ENCODE measurements at regions not wholly inside any gene's neighbourhood (a gene's known extent, or its start where the extent isn't known, plus 50 kb on each side); places are given as distances from the start of the nearest gene placed in this dataset.

DNA sequence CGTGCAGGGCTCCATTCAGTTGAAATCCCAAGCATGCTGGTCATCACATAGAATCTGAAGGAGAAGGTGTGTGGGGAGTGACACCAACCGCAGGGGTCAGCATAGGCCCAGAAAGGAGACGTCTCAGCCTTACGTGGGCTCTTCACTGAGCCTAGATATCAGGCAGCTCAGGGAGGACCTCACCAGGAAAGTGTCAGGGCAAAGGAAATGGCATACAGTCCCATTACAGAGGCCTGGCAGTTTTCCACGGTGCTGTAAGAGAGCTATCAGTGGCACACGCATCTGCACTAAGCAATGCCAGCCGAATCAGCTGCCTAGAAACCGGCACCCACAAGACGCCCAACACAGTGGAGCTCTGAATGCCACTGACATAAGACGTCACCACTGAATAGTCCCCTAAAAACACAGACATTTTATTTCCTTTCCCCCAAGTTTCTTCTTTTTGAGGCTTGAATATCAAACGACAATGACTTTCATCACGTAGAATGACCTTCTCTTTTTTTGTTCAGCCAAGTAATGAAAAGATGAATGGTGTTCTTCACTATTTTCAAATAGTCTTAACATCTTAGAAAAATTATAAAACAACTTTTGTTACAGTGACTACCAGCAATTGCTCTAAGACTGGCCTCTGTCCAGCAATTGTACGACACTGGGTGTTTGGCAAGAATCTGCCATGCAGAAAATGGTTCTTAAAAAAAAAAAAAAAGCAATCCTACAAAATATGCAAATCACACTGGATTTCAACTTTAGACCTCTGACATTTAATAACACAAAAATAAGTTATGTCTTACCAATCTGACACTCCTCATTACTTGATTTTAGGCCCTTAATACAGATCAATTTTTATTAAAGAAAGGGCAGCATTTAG is 88.9 kb upstream of the FOXQ1 start:
- no peaks in the 10 kb centered on the region for H3K4me1 ChIP-seq (ENCODE audit: control insufficient read depth in 1 of 2, insufficient read depth in 2 of 2, low read length in 2 of 2)
- Mint-ChIP-seq H3K27me3 (ENCODE audit: low read depth in 3 of 3) (peaks cover 0 to 5% (median 2%) of the 10 kb centered on the region in 3 donors), H3K36me3 (no peaks in the 10 kb centered on the region), H3K9me3 (peaks cover 0 to 3% (median 0%) of the 10 kb centered on the region in 7 donors), H3K27ac (no peak overlapping the region), H3K4me3 (peak overlapping the region in 1 of 2 donors; percentile 17), H3K4me1 (no peaks in the 10 kb centered on the region)
- no peak overlapping the region for H3K4me2 ChIP-seq (replicated peaks; ENCODE audit: extremely low read depth, low read length, poor library complexity, severe bottlenecking)
- H3K27me3 ChIP-seq (ENCODE audit: control insufficient read depth in 2 of 2, insufficient read depth in 2 of 2, low read length in 2 of 2), result no peaks in the 10 kb centered on the region
- no peak overlapping the region for H3K4me3 ChIP-seq (replicated peaks in 1 of 3; ENCODE audit: low read depth in 2 of 3, low read length in 3 of 3)
- H3K79me2 ChIP-seq (ENCODE audit: insufficient read depth, low read length), result no peaks in the 10 kb centered on the region
- WGBS (ENCODE audit: insufficient coverage), result 76% methylated on average over 6 of the region's 13 CpGs
- H2AFZ ChIP-seq (ENCODE audit: insufficient read depth, low read depth, low read length, poor library complexity, severe bottlenecking), result no peak overlapping the region
- H3K27ac ChIP-seq (ENCODE audit: low read depth in 1 of 2, low read length in 2 of 2), result no peak overlapping the region
- H3K9me3 ChIP-seq (replicated peaks in 1 of 2; ENCODE audit: control insufficient read depth in 1 of 2, insufficient read depth in 1 of 2, low read length in 2 of 2), result no peaks in the 10 kb centered on the region
- DNase-seq, result no peak
- H3K36me3 ChIP-seq (replicated peaks in 1 of 2; ENCODE audit: control insufficient read depth in 1 of 2, insufficient read depth in 2 of 2, low read length in 2 of 2), result no peaks in the 10 kb centered on the region
- no peaks in the 10 kb centered on the region for H4K20me1 ChIP-seq (ENCODE audit: insufficient read depth, low read length)
- TF ChIP-seq, protein P1, sequence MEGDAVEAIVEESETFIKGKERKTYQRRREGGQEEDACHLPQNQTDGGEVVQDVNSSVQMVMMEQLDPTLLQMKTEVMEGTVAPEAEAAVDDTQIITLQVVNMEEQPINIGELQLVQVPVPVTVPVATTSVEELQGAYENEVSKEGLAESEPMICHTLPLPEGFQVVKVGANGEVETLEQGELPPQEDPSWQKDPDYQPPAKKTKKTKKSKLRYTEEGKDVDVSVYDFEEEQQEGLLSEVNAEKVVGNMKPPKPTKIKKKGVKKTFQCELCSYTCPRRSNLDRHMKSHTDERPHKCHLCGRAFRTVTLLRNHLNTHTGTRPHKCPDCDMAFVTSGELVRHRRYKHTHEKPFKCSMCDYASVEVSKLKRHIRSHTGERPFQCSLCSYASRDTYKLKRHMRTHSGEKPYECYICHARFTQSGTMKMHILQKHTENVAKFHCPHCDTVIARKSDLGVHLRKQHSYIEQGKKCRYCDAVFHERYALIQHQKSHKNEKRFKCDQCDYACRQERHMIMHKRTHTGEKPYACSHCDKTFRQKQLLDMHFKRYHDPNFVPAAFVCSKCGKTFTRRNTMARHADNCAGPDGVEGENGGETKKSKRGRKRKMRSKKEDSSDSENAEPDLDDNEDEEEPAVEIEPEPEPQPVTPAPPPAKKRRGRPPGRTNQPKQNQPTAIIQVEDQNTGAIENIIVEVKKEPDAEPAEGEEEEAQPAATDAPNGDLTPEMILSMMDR (IDR thresholded peaks at IDR 0.05), result no peak
- no peak overlapping the region for H3K9ac ChIP-seq (ENCODE audit: insufficient read depth, low read length, poor library complexity, severe bottlenecking)
- intact Hi-C loops (cut with micrococcal nuclease), result no loop called here

DNA sequence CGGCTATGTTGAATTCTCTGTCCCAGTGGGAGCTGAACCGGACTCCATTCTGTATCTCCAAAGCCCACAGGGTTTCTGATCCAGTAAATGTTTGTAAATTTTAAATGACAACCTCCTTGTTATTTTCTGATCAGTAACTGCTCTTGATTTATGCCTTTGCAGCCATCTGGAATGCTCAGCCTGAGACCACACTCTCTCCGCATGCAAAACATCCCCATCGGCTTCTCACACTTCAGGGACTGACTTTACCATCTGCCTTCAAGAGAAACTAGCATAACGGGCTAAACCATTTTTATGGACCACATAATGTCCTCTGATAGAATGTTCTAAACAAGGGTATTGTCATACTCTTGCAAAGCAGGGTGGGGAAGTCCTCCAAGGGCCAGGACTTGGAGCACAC is 94.5 kb upstream of the FOXQ1 start:
- H3K79me2 ChIP-seq (ENCODE audit: insufficient read depth, low read length), result no peaks in the 10 kb centered on the region
- peaks cover 0 to 3% (median 0%) of the 10 kb centered on the region in 7 donors for H3K9me3 Mint-ChIP-seq
- no peak overlapping the region for H3K4me3 ChIP-seq (replicated peaks in 1 of 3; ENCODE audit: low read depth in 2 of 3, low read length in 3 of 3)
- DNase-seq, result no peak
- intact Hi-C loops (cut with micrococcal nuclease), result no loop called here
- H3K36me3 ChIP-seq (replicated peaks in 1 of 2; ENCODE audit: control insufficient read depth in 1 of 2, insufficient read depth in 2 of 2, low read length in 2 of 2), result no peaks in the 10 kb centered on the region
- H3K27ac Mint-ChIP-seq, result no peak overlapping the region
- H3K4me2 ChIP-seq (replicated peaks; ENCODE audit: extremely low read depth, low read length, poor library complexity, severe bottlenecking), result no peak overlapping the region
- TF ChIP-seq, protein P1 (IDR thresholded peaks at IDR 0.05), result no peak
- H3K27ac ChIP-seq (ENCODE audit: low read depth in 1 of 2, low read length in 2 of 2), result no peak overlapping the region
- no peaks in the 10 kb centered on the region for H3K4me1 ChIP-seq (ENCODE audit: control insufficient read depth in 1 of 2, insufficient read depth in 2 of 2, low read length in 2 of 2)
- H3K9ac ChIP-seq (ENCODE audit: insufficient read depth, low read length, poor library complexity, severe bottlenecking), result no peak overlapping the region
- H3K9me3 ChIP-seq (replicated peaks in 1 of 2; ENCODE audit: control insufficient read depth in 1 of 2, insufficient read depth in 1 of 2, low read length in 2 of 2), result no peaks in the 10 kb centered on the region
- H3K4me3 Mint-ChIP-seq, result no peak overlapping the region
- H3K4me1 Mint-ChIP-seq, result no peaks in the 10 kb centered on the region
- H2AFZ ChIP-seq (ENCODE audit: insufficient read depth, low read depth, low read length, poor library complexity, severe bottlenecking), result no peak overlapping the region
- H4K20me1 ChIP-seq (ENCODE audit: insufficient read depth, low read length), result no peaks in the 10 kb centered on the region
- peaks cover 3 to 5% (median 3%) of the 10 kb centered on the region in 3 donors for H3K27me3 Mint-ChIP-seq (ENCODE audit: low read depth in 3 of 3)
- H3K27me3 ChIP-seq (ENCODE audit: control insufficient read depth in 2 of 2, insufficient read depth in 2 of 2, low read length in 2 of 2), result peaks cover 0 to 3% of the 10 kb centered on the region in 2 donors
- WGBS (ENCODE audit: insufficient coverage), result 93% methylated on average over 3 of the region's 5 CpGs
- no peaks in the 10 kb centered on the region for H3K36me3 Mint-ChIP-seq
